HG03066 (cell line): ENCODE measurements at regions not wholly inside any gene's neighbourhood (a gene's known extent, or its start where the extent isn't known, plus 50 kb on each side); places are given as distances from the start of the nearest gene placed in this dataset.

Source experiments
- ATAC-seq: cut with Tn5 transposase; IDR thresholded peaks from one replicate; pipeline ENCODE4 v1.9.1; 2021; ENCODE audit warnings: low read depth; ENCODE audit not compliant: unreplicated experiment

DNA sequence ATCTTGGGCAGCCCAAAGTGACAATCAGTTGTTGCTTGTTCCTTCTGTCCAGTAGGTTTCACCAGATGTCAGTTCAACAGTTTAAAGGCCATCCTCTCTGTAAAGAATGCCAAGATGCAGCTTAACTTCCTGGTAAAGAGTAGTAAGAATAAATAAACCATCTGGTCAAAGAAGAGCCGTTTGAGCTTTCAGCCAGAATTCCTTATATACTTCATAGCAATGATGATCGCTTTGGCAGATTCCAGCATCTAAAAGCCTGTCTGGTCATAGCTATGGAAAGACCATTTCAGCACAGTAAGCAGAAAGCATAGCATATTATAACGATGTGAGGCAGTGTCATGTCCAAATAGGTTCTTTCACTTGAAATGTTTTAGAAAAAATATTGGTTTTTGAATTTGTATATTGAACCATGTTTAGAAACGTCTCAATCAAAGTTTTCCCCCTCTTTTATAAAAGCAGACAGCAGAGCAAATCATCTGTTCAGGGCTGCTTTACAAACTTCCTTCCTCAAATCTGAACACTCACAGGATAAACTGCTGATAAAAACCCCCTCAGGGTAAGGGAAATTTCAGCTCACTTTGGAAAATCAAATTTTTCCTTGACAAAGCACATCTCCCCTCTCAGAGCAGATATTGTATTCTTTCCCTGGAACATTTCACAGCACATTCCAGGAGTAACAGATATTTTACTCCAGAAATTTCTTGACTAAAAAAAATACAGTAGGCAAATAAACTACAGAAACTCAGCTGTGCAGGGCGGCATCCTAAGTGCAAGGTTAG lies 184.1 kb downstream of the NOC3L start:
- no peak for ATAC-seq

GRCh38 chr10:94180576-94180975 lies 182.2 kb downstream of the NOC3L start:
- ATAC-seq = no peak

DNA sequence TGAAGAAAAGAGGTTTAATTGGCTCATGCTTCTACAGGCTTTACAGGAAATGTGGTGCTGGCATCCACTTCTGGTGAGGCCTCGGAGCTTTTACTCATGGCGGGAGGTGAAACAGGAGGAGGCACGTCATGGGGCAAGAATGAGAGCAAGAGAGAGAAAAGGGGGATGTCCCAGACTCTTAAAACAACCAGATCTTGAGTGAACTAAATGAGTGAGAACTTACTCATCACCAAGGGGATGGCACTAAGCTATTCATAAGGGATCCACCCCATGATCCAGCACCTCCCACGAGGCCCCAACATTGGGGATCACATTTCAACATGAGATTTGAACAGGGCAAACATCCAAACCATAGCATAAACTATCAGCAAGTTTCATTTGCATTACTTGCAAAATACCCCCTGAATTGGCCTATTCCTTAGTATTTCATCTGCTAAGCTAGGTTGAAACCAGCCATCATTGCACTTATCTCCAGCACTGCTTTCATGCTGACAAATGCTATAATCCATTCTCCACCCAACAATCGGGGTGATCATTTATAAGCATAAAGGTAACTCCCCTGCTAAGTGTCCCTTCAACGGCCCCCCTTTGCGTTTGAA lies 179.0 kb downstream of the NOC3L start:
- no peak for ATAC-seq

GRCh38 chr10:94186722-94187121 lies 176.0 kb downstream of the NOC3L start:
- ATAC-seq = no peak

DNA sequence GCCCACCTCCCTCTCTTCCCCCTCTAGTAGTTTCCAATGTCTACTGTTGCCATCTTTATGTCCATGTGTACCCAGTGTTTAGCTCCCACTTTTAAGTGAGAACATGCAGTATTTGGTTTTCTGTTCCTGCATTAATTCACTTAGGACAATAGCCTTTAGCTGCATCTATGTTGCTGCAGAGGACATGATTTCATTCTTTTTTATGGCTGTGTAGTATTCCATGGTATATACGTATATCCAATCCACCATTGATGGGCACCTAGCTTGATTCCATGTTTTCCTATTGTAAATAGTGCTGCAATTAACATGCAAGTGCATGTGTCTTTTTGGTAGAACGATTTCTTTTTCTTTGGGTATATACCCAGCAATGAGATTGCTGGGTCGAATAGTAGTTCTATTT lies 170.4 kb downstream of the NOC3L start:
- no peak for ATAC-seq

DNA sequence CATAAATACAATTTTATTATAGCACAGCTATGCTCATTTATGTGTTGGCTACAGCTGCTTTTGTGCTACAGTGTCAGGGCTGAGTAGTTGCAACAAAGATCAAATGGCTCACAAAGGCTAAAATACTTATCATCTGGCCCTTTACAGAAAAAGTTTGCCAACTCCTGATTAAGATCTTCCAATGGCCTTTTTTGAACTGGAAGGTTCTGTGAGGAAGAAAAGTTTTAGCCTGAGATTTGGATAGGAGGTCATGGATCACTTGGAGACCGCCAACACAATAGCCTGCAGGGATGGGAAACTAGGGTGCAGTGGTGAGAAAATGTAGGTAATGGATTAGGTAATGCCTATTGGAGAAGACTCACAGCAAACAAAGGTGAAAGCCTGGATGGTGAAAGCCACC lies 169.8 kb downstream of the NOC3L start:
- no peak for ATAC-seq

GRCh38 chr10:94193466-94193924 lies 169.2 kb downstream of the NOC3L start:
- ATAC-seq = no peak

GRCh38 chr10:94194256-94194655 lies 168.5 kb downstream of the NOC3L start:
- no peak for ATAC-seq

DNA sequence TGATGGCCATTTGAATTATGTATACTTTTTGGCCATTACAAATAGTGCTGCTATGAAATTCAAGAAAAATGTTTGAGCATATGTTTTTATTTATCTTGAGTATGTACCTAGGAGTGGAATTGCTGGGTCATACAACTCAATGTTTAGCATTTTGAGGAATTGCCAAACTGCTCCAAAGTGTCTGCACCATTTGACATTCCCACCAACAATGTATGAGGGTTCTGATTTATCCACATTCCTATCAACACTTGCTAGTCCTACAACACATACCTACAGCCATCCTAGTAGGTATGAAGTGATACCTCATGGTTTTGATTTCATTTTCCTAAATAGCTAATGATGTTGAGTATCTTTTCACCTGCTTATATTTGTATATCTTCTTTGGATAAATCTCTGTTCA lies 165.5 kb downstream of the NOC3L start:
- ATAC-seq = no peak

DNA sequence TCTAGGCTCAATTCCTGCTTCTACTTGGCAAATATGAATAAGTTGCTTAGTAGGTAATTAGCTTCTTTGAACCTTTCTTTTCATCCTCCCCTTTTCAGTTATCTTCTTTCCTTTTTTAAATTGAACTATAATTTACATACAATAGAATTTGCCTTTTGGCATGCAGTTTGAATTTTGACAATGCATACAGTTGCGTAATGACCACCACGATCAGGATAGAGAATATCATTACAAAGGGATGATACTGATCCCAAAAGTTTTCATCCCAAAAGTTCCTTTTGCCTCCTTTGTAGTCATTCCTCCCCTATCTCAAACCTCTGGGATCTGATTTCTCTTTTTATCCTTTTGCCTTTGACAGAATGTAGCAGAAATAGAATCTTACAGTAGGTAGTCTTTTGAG lies 164.4 kb downstream of the NOC3L start:
- no peak for ATAC-seq

GRCh38 chr10:94199565-94199964 lies 163.2 kb downstream of the NOC3L start:
- no peak for ATAC-seq

DNA sequence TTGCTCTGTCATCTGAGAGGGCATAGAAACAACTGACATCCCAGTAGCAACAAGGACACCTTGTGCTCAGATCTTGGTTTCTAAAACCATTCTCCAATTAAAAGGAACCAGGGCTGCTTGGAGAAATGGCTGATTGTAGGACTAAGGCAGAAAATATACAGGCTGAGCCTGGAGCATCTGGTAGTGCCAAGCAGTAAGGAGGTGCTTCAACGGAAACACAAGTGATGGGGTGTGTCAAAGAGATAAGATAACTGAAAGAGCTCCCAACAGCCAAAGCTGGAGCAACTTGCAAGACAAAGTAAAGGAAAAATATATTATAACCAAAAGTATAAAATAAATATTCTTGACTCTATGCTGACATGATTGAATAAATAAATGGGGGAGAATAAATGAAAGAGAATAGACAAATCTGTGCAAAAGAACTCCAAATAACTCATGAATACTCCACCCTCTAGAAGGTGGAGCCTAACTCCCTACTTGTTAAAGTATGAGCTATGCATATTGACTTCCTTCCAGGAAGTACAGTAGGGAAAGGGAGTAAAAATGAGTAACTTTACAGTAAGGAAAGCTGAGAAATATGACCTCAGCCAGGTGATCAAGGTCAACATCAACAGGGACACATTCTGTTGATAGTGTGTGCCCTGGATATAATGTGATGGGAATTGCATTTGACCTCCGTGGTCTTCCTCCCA lies 162.4 kb downstream of the NOC3L start:
- no peak for ATAC-seq

GRCh38 chr10:94205396-94205831 lies 157.3 kb downstream of the NOC3L start:
- ATAC-seq = no peak

DNA sequence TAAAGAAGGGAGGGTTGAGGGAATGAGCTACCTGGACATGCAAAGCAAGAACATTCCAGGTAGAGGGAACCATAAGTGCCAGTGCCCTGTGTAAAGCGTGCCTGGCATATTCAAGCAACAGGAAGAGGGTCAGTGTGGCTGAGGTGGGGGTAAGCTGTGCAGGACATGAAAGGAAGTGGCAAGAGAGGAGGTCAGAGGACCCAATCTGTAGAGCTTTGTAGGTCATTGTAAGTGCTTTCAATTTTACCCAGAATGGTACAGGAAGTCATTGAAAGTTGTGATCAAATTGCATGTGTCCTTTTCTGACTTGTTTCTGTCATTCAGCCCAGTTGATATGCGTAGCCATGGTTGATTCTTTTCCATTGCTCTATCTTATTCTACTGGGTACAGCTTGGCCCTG lies 156.6 kb downstream of the NOC3L start:
- ATAC-seq = no peak

- ATAC-seq = no peak
Observed at GRCh38 chr10:94208315-94208714, 154.4 kb downstream of the NOC3L start.

DNA sequence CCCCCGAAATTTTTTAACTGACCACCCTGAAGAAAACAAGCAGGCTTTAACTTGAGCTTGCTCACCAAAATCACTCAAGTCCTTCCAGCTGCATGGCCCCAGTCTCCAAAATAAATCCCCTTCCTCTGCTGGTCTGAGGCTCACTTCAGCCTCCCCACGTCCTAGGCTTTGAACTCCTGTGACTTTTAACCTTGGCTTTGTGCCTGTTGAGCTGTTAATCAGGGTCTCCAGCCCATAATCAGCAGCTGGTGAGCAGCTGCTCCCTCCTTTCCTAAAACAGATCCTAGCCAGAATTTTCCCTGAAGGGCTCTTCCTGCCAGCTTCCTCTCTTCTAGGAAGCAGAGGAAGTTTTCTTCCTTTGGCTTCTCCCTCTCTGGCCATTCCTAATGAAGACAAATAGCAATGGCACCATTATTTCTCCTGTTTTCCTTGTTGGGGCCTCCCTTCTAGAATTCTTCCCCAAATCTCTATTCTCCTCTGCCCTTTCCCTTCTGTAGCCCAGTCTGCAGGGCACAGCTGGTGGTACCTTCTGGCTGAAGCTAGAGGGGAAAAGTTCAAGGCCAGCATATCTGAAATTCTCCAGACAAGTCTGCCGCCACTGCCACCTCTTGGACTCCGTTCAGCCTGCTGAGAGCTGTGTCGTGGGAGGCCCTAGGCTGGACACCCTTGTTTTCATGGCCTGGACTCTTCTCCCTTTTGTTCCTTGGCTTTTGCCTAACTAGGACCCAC lies 152.1 kb downstream of the NOC3L start:
- no peak for ATAC-seq

GRCh38 chr10:94211169-94211510 lies 151.6 kb downstream of the NOC3L start:
- no peak for ATAC-seq

- no peak for ATAC-seq
Observed at GRCh38 chr10:94213001-94213530, 149.7 kb downstream of the NOC3L start.

- ATAC-seq = no peak
Observed at GRCh38 chr10:94213980-94214379, 148.8 kb downstream of the NOC3L start.

DNA sequence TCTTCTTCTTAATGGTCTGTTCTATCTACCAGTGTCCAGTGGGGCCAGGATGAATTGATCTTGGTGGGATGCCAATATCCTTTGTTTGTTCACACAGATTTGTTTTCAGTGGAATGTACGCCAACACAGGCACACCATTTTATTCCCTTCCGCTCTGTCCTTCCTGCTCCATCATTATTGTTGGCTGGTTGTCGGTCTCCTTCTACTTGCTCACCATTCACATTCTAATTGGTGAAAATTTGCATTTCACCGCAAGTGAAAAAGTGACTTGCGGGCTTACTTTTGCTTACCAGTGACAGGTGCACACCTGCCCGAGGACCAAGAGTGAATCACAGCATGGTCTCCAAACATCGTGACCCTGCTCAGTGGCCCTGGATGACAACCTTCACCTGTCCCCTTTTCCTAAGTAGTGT lies 148.3 kb downstream of the NOC3L start:
- ATAC-seq = no peak

DNA sequence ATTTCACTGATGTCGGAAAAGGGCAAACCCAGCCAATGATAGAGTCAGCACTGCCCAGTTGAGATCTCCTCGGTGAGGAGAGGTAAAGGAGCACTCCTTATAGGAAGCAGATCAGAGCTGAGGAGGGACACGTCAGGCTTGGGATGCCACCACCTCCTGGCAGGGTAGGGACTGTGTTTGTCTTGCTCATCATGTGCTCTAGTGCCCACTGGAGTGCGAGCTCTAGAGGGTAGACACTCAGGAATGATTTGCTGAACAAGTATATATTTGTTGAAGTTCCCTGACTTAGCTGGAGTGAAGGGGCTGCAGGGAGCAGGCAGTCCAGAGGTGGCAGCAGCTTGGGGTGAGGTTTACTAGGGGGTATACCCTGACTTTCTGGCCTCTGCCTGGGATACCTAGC lies 146.5 kb downstream of the NOC3L start:
- no peak for ATAC-seq
